Suppressor macrophage (primary cell): ENCODE measurements at regions not wholly inside any gene's neighbourhood (a gene's known extent, or its start where the extent isn't known, plus 50 kb on each side); places are given as distances from the start of the nearest gene placed in this dataset.

Source experiments
- DNase-seq, 4 experiments: peaks; one replicate each; pipeline ENCODE4 v3.0.0-alpha.2; 2020 to 2022

DNA sequence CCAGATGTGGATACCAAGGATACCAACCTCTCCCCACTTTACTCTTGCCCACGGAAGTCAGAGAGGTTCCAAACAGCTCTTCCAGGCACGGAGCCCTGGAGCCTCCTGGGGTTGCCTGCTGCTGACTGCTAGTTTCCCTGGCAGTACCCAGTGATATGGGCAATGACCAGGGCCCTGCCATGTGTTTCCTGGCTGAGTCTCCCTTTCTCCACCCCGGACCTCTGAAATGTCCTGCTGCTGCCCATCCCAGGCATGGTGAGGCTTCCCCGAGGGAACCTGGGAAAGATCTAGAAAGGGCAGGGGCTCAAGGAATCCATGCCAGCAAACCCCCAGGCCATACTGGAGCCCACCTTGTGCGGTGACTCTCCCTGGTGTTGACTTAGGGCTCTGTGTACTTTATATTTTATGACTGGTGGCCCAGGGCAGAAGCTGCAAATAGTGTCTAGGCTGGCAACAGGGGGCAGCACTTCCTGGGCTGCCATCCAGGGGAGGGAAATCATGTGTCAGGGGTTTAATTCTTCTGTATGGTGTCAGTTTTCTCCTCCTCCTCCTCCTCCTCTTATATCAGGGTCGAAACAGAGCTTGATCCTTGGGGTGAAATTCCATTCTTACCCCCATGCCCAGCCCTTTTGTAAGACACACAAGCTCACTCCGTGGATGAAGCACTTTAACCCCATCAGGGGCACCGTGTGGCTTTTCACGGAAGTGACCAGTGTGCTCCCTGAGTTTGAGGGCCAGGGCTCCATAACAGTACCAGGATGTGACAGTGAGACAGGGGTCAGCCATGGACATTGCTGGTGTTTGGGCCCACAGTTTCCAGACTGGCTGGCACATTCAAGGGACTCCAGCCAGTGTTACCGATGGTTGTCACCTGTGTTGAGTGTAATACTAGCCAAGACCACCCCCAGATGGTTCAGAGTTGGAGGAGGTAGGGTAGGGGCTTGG lies 62.4 kb upstream of the GDF10 start:
- DNase-seq, result peak in 1 of 4 experiments; percentile 1

GRCh38 chr10:47238331-47239095 lies 61.5 kb upstream of the GDF10 start:
- DNase-seq, result peak in 1 of 4 experiments; percentile 1

- no peak for DNase-seq
Observed at GRCh38 chr10:47239211-47239610, 60.8 kb upstream of the GDF10 start.

GRCh38 chr10:47240173-47240572 lies 59.8 kb upstream of the GDF10 start:
- DNase-seq, result no peak

DNA sequence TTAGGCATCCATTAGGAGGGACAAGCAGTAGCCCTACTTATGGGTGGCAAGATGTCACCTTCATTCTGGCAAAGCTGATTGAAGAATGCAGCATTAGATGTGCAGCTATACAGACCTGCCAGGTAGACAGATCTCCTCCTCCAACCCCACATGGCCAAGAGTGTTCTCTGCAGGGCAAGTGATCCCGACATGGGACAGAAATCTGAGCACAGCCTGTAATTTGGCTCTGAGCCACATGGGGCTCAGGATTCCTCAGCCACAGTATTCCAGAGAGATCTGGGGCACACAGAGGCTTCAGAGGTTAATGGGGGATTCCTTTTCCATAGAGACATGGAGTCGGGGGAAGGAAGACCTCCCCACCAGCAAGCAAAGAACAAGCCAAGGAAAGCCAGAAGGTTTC lies 58.7 kb upstream of the GDF10 start:
- no peak for DNase-seq

- DNase-seq, result no peak
Observed at GRCh38 chr10:47241946-47242867, 57.8 kb upstream of the GDF10 start.

- no peak for DNase-seq
Observed at GRCh38 chr10:47243356-47243755, 56.6 kb upstream of the GDF10 start.

GRCh38 chr10:47243791-47244190 lies 56.2 kb upstream of the GDF10 start:
- no peak for DNase-seq

DNA sequence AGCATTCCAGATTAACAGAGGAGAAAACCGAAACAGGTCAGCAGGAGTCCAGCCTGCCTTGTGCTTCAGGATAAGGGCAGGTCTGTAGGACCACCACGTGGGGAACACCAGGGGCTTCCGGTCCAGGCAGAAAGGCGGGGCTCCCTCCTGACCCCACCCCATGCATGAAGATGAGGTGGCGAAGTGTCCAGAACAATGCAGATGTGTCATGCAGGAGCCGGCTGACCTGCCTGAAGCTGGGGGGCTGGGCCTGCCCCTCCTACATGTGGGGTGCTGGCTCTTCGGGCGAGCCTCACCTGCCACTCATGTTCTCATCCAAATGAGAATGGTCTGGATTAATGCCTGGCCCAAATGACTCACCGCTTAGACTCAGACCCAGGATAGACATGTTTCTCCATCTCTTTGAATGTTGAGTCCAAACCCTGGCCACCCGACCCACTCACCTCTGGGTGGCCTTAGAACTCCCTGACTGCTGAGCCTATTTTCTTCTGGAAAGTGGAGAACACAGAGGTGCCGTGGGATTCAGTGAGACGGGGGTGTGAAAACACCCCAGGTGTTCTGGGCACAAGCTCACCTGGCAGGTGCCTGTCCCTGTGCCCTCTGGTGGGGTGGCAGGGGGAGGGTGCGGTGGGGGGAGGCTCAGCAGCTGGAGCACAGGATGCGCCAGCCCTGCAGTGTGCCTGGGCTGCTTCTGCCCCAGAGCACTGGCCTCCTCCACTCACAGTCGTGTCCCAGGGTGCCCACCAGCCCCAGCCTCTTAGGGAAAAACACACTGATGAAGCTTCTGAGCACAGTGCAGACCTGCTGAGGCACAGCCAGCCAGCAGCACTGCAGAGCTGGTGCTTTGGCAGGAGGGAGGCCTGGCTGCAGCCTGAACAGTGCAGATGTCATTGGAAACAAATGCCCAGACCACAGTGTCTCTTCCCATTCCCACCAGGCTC lies 55.2 kb upstream of the GDF10 start:
- no peak for DNase-seq

- DNase-seq, result no peak
Observed at GRCh38 chr10:47245731-47246350, 54.2 kb upstream of the GDF10 start.

DNA sequence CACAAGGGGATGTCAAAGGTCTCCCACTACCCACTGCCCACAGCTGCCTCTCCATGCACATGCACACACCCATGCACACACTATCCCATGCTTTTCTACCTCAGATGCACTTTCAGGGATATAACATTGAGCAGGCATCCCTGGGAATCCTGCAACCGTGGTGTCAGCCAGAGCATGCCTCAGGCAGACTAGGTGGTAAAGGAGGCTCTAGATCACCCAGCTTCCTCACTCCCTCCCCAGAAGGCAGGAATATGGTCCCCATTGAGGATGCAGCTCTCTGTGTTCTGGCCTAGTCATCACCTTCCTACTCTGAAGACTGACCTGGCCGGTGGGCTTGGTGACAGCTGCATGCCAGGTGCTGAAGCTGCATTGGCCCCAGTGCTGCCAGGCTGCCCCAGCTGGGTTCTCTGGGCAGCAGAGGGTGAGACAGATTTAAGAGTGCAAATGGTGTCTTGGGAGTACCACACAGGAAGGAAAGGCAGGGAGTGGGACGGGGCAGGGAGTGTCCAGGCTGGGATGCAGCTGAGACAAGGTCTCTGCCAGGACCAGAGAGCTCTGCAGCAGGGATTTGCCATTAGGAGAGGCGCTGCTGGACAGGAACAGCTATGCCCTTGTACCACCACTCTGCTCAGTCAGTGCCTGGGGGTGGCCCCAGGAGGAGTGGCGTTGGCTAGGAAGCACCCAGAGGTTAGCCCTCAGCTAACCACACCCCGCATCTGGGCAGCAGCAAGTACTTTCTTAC lies 53.4 kb upstream of the GDF10 start:
- no peak for DNase-seq

DNA sequence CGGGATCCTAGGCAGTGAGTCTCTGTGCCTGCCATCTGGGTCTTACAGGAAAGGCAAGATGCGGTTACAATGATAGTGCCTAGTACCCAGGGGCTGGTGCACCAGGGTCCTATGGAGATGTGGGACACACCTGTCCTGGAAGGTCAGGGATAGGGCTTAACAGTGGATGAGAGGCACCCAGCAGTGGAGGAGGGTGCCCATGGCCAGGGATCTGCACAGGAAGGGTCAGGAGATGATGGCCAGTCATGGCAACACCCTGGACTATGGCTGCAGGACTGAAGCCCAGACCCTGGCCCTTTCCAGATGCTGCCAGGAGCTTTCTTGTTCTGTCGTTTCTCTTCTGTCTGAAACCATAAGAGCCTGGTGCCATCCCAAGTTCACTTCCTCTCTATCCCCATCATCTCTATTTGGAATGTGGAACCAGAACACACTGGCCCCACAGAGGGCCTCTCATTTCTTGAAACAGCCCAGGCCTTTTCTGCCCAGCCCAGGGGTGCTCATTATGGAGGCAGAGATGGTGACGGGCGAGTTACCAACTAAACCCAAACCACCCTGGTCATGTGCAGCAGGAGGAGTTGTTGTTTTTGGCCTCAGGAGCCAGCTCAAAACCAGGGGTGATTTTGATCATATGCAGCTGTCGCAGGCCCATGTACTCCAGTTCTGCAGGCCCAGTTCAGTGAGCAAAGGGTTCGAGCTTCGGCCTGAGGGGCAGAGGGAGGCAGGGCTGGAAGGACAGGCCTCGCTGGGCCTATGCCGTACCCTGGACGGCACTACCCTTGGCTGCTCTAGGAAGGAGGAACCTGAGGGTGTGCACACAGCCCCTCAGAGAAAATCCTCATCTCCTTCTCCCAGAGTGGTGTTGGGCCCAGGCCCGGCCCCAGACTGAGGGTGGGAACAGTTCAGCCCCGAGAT lies 52.6 kb upstream of the GDF10 start:
- peak in 3 of 4 experiments; percentile 6 to 28 (median 11) for DNase-seq

GRCh38 chr10:47248386-47249090 lies 51.5 kb upstream of the GDF10 start:
- no peak for DNase-seq

- DNase-seq, result no peak
Observed at GRCh38 chr10:47249881-47250280, 50.1 kb upstream of the GDF10 start.
